ENCODE measurements at regions not wholly inside any gene's neighbourhood (a gene's known extent, or its start where the extent isn't known, plus 50 kb on each side); places are given as distances from the start of the nearest gene placed in this dataset.

GRCh38 chr9:28293369-28294090 lies 720.2 kb upstream of the C9orf72 start:
- in situ Hi-C loops (cut with HindIII; ENCODE audit: low pct_unique_long_range_greater_than_20kb, low sequenced_read_pairs), result no loop called here
- Histone ChIP-seq H3K27me3 (ENCODE audit: control insufficient read depth, insufficient read depth, low read length) (no peaks in the 10 kb centered on the region), H3K4me3 (ENCODE audit: low read depth in 2 of 2, low read length in 2 of 2) (no peak overlapping the region), H3K36me3 (ENCODE audit: control insufficient read depth, insufficient read depth, low read length) (no peaks in the 10 kb centered on the region), H3K27ac (ENCODE audit: low read length) (no peak overlapping the region), H3K9me3 (ENCODE audit: control insufficient read depth, insufficient read depth, low read depth, low read length) (no peaks in the 10 kb centered on the region), H3K4me1 (ENCODE audit: control insufficient read depth, insufficient read depth, low read length) (no peaks in the 10 kb centered on the region)
- no peak for TF ChIP-seq CTCF (IDR thresholded peaks at IDR 0.05)
- TF ChIP-seq, protein P1, sequence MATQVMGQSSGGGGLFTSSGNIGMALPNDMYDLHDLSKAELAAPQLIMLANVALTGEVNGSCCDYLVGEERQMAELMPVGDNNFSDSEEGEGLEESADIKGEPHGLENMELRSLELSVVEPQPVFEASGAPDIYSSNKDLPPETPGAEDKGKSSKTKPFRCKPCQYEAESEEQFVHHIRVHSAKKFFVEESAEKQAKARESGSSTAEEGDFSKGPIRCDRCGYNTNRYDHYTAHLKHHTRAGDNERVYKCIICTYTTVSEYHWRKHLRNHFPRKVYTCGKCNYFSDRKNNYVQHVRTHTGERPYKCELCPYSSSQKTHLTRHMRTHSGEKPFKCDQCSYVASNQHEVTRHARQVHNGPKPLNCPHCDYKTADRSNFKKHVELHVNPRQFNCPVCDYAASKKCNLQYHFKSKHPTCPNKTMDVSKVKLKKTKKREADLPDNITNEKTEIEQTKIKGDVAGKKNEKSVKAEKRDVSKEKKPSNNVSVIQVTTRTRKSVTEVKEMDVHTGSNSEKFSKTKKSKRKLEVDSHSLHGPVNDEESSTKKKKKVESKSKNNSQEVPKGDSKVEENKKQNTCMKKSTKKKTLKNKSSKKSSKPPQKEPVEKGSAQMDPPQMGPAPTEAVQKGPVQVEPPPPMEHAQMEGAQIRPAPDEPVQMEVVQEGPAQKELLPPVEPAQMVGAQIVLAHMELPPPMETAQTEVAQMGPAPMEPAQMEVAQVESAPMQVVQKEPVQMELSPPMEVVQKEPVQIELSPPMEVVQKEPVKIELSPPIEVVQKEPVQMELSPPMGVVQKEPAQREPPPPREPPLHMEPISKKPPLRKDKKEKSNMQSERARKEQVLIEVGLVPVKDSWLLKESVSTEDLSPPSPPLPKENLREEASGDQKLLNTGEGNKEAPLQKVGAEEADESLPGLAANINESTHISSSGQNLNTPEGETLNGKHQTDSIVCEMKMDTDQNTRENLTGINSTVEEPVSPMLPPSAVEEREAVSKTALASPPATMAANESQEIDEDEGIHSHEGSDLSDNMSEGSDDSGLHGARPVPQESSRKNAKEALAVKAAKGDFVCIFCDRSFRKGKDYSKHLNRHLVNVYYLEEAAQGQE (IDR thresholded peaks at IDR 0.05; ENCODE audit: insufficient read depth in 1 of 2, low read depth in 2 of 2, low read length in 1 of 2), result no peak
- TF ChIP-seq SIN3A (IDR thresholded peaks at IDR 0.05; ENCODE audit: borderline replicate concordance, insufficient read depth, low read depth, low read length), result no peak
- TF ChIP-seq TCF7L2 (IDR thresholded peaks at IDR 0.05; ENCODE audit: low read depth, low read length), result no peak
- TF ChIP-seq POLR2AphosphoS5 (IDR thresholded peaks at IDR 0.05; ENCODE audit: low read depth, low read length), result no peak
- CTCF ChIA-PET, result no interaction called here
- ATAC-seq, result no peak
- intact Hi-C loops (cut with micrococcal nuclease; ENCODE audit: unreplicated experiment), result no loop called here
- no peak for DNase-seq (ENCODE audit: low read depth, low spot score)
- POLR2A ChIA-PET, result no interaction called here
- no TSS peak for BruUV-seq (replicated peaks)

- ATAC-seq, result no peak
- H3K4me1 ChIP-seq (ENCODE audit: control insufficient read depth, insufficient read depth, low read length), result no peaks in the 10 kb centered on the region
- H3K27me3 ChIP-seq (ENCODE audit: control insufficient read depth, insufficient read depth, low read length), result no peaks in the 10 kb centered on the region
- intact Hi-C loops (cut with micrococcal nuclease; ENCODE audit: unreplicated experiment) (no loop called here), in situ Hi-C loops (cut with HindIII; ENCODE audit: low pct_unique_long_range_greater_than_20kb, low sequenced_read_pairs) (no loop called here)
- H3K36me3 ChIP-seq (ENCODE audit: control insufficient read depth, insufficient read depth, low read length), result no peaks in the 10 kb centered on the region
- H3K4me3 ChIP-seq (ENCODE audit: low read depth in 2 of 2, low read length in 2 of 2), result no peak overlapping the region
- BruUV-seq (replicated peaks), result no TSS peak
- TF ChIP-seq POLR2AphosphoS5 (IDR thresholded peaks at IDR 0.05; ENCODE audit: low read depth, low read length) (no peak), TCF7L2 (IDR thresholded peaks at IDR 0.05; ENCODE audit: low read depth, low read length) (no peak), SIN3A (IDR thresholded peaks at IDR 0.05; ENCODE audit: borderline replicate concordance, insufficient read depth, low read depth, low read length) (no peak), CTCF (IDR thresholded peaks at IDR 0.05) (no peak)
- TF ChIP-seq, protein P1 (IDR thresholded peaks at IDR 0.05; ENCODE audit: insufficient read depth in 1 of 2, low read depth in 2 of 2, low read length in 1 of 2), result no peak
- no peak overlapping the region for H3K27ac ChIP-seq (ENCODE audit: low read length)
- no peak for DNase-seq (ENCODE audit: low read depth, low spot score)
- H3K9me3 ChIP-seq (ENCODE audit: control insufficient read depth, insufficient read depth, low read depth, low read length), result no peaks in the 10 kb centered on the region
- CTCF ChIA-PET, result no interaction called here
- POLR2A ChIA-PET, result no interaction called here
These were observed 728.0 kb upstream of the C9orf72 start for GRCh38 chr9:28301281-28301680.
